GM10266 (cell line): ENCODE measurements at regions not wholly inside any gene's neighbourhood (a gene's known extent, or its start where the extent isn't known, plus 50 kb on each side); places are given as distances from the start of the nearest gene placed in this dataset.

Experiments used
- DNase-seq: peaks from one replicate; pipeline ENCODE4 v3.0.0; 2012; ENCODE audit errors: extremely low spot score
- TF ChIP-seq, protein P1 (sequence below): IDR thresholded peaks from 2 replicates; pipeline ENCODE4 v1.5.1; 2012; ENCODE audit warnings: mild to moderate bottlenecking, low read depth; ENCODE audit not compliant: control insufficient read depth, insufficient read depth; ENCODE audit errors: missing control alignments

DNA sequence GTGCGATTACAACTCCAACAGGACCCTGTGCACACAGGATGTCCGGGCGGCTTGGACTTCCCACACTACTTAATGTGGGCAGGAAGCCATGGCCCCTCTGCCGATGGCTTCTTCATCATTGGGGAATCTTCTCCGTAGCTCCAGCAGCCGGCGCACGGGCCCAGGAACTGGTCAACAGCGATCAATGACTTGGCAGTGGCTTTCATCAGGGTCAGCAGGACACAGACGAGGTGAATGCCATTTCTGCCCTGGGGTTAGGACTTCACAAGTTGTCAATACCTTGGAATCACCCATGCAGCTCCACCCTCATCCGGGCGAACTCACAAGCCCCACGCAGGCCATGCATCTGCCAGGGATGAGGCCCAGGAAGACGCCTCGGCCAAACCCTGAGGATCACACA lies 645.7 kb downstream of the BRD1 start:
- no peak for DNase-seq
- TF ChIP-seq, protein P1, sequence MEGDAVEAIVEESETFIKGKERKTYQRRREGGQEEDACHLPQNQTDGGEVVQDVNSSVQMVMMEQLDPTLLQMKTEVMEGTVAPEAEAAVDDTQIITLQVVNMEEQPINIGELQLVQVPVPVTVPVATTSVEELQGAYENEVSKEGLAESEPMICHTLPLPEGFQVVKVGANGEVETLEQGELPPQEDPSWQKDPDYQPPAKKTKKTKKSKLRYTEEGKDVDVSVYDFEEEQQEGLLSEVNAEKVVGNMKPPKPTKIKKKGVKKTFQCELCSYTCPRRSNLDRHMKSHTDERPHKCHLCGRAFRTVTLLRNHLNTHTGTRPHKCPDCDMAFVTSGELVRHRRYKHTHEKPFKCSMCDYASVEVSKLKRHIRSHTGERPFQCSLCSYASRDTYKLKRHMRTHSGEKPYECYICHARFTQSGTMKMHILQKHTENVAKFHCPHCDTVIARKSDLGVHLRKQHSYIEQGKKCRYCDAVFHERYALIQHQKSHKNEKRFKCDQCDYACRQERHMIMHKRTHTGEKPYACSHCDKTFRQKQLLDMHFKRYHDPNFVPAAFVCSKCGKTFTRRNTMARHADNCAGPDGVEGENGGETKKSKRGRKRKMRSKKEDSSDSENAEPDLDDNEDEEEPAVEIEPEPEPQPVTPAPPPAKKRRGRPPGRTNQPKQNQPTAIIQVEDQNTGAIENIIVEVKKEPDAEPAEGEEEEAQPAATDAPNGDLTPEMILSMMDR: no peak

DNA sequence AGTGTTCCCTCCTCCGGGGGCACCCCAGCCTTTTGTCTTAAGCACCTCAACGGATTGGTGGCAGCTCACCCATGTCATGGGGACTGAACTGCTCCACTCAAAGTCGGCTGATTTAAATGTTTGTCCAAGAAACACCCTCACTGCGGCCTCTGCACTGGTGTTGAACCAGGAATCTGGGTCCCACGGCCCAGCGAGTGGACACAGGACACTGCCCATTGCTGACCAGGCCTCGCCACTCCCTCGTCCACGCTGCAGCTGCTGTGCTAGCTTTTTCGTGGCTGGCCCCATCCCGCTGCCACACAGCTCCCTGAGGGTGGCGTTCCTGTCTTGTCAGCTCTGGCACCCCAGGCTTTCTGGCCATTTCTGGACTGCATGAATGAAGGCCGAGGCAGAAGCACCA lies 646.2 kb downstream of the BRD1 start:
- TF ChIP-seq, protein P1: no peak
- no peak for DNase-seq

DNA sequence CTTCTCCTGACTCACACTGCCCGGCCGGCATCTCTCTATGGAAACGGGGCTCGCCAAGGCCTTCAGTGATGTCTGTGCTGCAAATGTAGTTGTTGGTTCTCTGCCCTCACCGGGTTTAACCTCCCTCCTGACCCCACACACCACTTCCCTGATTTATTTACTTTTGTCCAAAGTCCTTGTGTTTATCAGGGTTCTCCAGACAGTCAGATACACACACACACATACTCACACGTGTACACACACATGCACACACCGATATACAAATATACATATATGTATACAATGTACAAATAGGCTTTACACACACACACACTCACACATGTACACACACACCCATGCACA lies 647.0 kb downstream of the BRD1 start:
- TF ChIP-seq, protein P1: no peak
- DNase-seq: no peak

DNA sequence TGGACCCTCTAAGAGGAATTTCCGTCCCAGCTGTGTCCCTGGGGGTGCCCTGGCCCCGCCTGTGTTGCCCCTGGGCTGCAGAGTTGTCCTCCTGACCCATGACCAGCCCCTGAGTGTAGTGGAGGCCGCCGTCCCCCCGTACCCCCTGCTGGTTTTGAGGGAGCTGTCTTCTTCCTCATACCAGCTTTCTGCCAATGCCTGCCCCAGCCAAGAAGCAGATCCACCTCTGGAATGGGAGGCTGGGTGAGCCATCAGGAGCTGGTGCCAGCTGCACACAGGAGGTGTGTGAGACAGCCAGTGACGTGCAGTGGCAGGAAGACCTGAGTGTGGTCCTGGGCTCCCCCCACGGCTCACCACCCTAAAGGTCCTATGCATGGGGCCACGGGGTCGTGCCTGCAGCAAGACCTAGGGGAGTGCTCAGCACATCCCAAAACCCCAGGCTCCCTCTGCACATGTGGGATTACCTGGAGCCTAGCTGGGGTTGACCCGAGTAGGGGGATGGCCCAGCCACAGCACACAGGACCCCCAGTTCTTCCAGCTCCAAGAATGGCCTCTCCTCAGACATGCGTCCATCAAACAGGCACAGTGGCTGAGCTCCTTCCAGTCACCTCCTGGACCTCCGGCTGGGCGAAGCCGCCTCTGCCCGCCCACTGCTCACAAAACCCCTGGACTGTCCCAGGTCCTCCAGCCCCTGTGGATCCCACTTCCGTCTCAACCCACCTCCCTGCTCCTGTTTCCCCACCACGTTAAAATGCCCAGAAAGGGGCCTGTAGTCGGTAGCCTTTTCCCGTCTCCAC lies 647.6 kb downstream of the BRD1 start:
- no peak for DNase-seq
- TF ChIP-seq, protein P1: no peak

DNA sequence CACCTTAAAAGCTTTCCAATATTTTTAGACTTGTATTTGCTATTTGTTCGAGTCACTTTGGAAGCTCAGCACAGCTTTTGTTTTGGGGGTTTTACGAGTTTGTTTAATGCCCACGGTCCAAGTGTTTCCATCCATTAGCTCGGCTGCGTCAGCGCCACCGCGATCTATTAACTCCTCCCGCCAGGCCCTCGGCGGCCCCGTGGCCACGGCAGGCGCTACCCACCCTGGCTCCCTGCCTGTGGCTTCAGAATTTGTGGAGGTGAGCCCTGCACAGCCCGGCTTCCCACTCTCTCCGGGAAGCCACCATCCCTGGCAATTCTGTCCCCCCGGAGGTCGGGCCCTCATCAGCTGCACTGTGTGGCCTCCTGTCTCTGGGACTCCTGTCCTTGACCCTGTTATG lies 648.5 kb downstream of the BRD1 start:
- DNase-seq: no peak
- TF ChIP-seq, protein P1: no peak

DNA sequence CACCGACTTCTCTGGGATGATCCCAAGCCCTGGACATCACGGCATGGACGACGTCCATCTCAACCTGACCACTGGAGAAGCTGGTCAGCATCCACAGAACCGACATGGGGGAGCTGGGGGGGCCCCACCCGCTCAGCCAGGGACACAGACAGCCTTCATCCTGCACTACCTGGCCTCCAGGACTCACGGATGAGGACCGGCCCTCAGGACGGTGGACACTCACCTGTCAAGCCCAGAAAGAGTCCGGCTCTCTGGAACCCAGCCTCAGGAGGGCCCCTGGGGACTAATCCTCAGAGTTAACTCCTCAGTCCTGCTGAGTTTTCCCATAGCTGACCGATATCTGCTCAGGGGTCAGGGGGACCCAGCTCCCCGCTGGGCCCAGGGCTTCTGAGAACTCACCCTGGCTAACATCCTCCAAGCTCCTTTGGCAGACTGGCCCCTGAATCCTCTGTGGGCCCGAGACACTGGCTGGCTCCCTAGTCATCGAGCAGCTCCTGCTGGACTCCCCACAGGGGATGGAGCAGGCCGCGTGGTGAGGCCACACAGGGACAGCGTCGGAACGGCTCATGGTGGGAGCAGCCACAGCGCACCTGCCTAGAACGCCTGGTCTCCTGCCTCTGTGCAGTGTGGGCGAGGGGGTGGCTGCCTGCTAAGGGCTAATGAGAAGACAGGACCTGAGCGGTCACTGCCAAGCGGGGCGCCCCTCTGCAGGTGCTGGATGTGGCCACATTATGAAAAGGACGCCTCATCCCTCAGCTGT lies 649.2 kb downstream of the BRD1 start:
- DNase-seq: no peak
- TF ChIP-seq, protein P1: no peak

DNA sequence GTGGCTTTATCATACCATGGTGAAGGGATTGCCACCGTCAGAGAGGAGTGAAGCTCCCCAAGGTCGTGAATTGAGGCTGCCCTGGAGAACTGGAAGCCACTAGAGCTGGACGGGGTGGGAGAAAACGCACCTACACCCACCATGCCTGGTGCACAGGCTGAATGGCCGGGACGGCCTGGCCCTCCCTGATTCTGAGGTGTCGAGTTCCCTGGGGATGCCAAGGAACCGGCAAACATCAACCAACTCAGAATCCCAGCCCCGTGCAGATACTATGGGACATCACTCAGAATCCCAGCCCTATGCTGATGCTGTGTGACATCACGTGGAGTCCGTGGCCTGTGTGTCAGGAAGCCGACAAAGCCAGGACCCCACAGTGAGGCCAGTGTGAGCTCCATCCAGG lies 650.0 kb downstream of the BRD1 start:
- TF ChIP-seq, protein P1: no peak
- no peak for DNase-seq
